Upper lobe of left lung (tissue), 4 donors: ENCODE measurements at regions not wholly inside any gene's neighbourhood (a gene's known extent, or its start where the extent isn't known, plus 50 kb on each side); places are given as distances from the start of the nearest gene placed in this dataset.

Experiments
- POLR2A ChIP-seq, 4 donors: fragments of 450-650 bp; IDR thresholded peaks; one replicate each; pipeline ENCODE4 v1.5.1; 2016 to 2017; ENCODE audit warnings: antibody characterized with exemption in 4 of 4, mild to moderate bottlenecking in 2 of 4
- POLR2AphosphoS5 ChIP-seq, 2 donors: sonication (generic); formaldehyde crosslinking; IDR thresholded peaks; one replicate each; pipeline ENCODE4 v1.5.1; 2017; ENCODE audit warnings: antibody characterized with exemption in 2 of 2
- TF ChIP-seq, protein P1 (sequence below), 6 experiments: fragments of 450-650 bp in 4 of 6; fragments of 200-600 bp in 2 of 6; sonication (generic) in 2 of 6; IDR thresholded peaks; one replicate each; pipeline ENCODE4 v1.5.1; 2016 to 2019; ENCODE audit warnings: antibody characterized with exemption in 6 of 6

DNA sequence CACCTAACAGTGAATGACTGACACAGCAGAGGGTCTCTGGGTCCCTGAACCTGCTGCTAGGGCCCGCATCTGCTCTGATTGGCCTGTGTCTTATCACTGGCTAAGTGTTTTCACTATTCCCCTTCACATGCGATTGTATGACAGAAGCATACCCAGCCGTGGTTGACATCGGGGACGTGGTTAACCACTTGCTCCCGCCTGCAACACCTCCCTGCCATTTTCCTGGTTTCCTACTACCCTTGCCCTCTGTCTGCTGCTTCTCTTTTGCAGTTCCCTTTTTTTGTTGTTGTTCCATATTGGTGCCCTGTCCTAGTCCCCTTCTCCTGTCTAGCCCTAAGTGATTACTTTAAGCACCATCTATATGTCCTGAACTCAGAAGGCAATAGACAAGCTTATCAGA, 177.0 kb downstream of the RGS9 start:
- TF ChIP-seq POLR2AphosphoS5 (IDR thresholded peaks at IDR 0.05) (no peak), POLR2A (IDR thresholded peaks at IDR 0.05) (no peak)
- TF ChIP-seq, protein P1, sequence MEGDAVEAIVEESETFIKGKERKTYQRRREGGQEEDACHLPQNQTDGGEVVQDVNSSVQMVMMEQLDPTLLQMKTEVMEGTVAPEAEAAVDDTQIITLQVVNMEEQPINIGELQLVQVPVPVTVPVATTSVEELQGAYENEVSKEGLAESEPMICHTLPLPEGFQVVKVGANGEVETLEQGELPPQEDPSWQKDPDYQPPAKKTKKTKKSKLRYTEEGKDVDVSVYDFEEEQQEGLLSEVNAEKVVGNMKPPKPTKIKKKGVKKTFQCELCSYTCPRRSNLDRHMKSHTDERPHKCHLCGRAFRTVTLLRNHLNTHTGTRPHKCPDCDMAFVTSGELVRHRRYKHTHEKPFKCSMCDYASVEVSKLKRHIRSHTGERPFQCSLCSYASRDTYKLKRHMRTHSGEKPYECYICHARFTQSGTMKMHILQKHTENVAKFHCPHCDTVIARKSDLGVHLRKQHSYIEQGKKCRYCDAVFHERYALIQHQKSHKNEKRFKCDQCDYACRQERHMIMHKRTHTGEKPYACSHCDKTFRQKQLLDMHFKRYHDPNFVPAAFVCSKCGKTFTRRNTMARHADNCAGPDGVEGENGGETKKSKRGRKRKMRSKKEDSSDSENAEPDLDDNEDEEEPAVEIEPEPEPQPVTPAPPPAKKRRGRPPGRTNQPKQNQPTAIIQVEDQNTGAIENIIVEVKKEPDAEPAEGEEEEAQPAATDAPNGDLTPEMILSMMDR (IDR thresholded peaks at IDR 0.05) = no peak
